Fibroblast of lung (primary cell): ENCODE measurements at regions not wholly inside any gene's neighbourhood (a gene's known extent, or its start where the extent isn't known, plus 50 kb on each side); places are given as distances from the start of the nearest gene placed in this dataset.

ENCODE experiments used
- DNase-seq, 2 donors: peaks; one replicate each; pipeline versions ENCODE4 v3.0.0 to v3.0.0-alpha.2; 2010; ENCODE audit warnings: low read depth in 2 of 2
- H2AFZ ChIP-seq: 2 replicates; pipeline ENCODE4 v1.5.1; 2012; ENCODE audit warnings: low read length, control low read depth, inconsistent platforms
- H3K27ac ChIP-seq: 2 replicates; pipeline ENCODE4 v1.5.1; 2011; ENCODE audit warnings: low read length, control low read depth; ENCODE audit not compliant: insufficient read depth
- H3K27me3 ChIP-seq: 2 replicates; pipeline ENCODE4 v1.5.1; 2011; ENCODE audit warnings: mild to moderate bottlenecking, low read length; ENCODE audit not compliant: control insufficient read depth, insufficient read depth
- H3K36me3 ChIP-seq: 2 replicates; pipeline ENCODE4 v1.5.1; 2011; ENCODE audit warnings: low read length; ENCODE audit not compliant: control insufficient read depth, insufficient read depth
- H3K4me1 ChIP-seq: 2 replicates; pipeline ENCODE4 v1.5.1; 2011; ENCODE audit warnings: low read length; ENCODE audit not compliant: control insufficient read depth, insufficient read depth; ENCODE audit errors: extremely low read depth
- H3K4me2 ChIP-seq: 2 replicates; pipeline ENCODE4 v1.5.1; 2011; ENCODE audit warnings: low read length, control low read depth; ENCODE audit not compliant: insufficient read depth; ENCODE audit errors: extremely low read depth
- H3K4me3 ChIP-seq, 4 experiments: fragments of 200-600 bp in 1 of 4; sonication (generic) in 1 of 4; replicated peaks in 1 of 4; 2 replicates each; pipeline ENCODE4 v1.5.1; 2011 to 2016; ENCODE audit warnings: low read length in 4 of 4, low read depth in 3 of 4, mild to moderate bottlenecking in 3 of 4, control low read depth in 2 of 4, inconsistent platforms in 1 of 4, mixed read lengths in 1 of 4; ENCODE audit not compliant: insufficient read depth in 1 of 4; ENCODE audit errors: control extremely low read depth in 1 of 4
- H3K79me2 ChIP-seq: 2 replicates; pipeline ENCODE4 v1.5.1; 2012; ENCODE audit warnings: mild to moderate bottlenecking, low read length, inconsistent platforms; ENCODE audit not compliant: control insufficient read depth, insufficient read depth
- H3K9ac ChIP-seq: 2 replicates; pipeline ENCODE4 v1.5.1; 2011; ENCODE audit warnings: mild to moderate bottlenecking, low read length, control low read depth; ENCODE audit not compliant: insufficient read depth
- H3K9me3 ChIP-seq: 2 replicates; pipeline ENCODE4 v1.5.1; 2012; ENCODE audit warnings: low read depth, low read length; ENCODE audit not compliant: control insufficient read depth, insufficient read depth
- H4K20me1 ChIP-seq: 2 replicates; pipeline ENCODE4 v1.5.1; 2011; ENCODE audit warnings: low read length; ENCODE audit not compliant: control insufficient read depth, insufficient read depth; ENCODE audit errors: extremely low read depth
- EZH2 ChIP-seq: IDR thresholded peaks from 2 replicates; pipeline ENCODE4 v1.5.1; 2012; ENCODE audit warnings: low read length, control low read depth, mild to moderate bottlenecking; ENCODE audit errors: missing control alignments
- TF ChIP-seq, protein P1 (sequence below), 2 donors: IDR thresholded peaks in 1 of 2; conservative IDR thresholded peaks in 1 of 2; 1 replicate in 1 of 2; 2 replicates in 1 of 2; pipeline ENCODE4 v1.5.1; 2011 to 2012; ENCODE audit warnings: low read length in 2 of 2, control low read depth in 1 of 2, inconsistent platforms in 1 of 2, low read depth in 1 of 2, mild to moderate bottlenecking in 1 of 2

DNA sequence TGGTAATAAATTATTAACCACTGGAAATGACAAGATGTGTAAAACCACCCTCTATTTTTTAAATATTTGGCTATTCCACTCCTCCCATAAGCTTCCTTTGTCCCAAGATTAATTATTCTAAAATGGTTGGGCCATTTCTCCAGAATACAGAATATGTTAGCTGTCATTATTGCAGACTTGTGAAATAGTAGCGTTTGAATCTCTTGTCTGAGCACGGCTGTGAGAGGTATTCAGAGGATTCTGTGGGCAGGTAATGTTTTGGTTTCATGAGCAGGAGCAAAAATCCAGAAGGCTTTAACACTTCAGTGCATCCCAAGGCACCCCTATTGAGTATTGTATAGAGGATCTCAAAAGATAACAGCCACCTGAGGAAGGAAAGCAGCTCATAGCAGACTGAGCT lies 256.0 kb downstream of the UQCRFS1 start:
- Histone ChIP-seq H3K27me3 (no peaks in the 10 kb centered on the region), H3K4me2 (no peak overlapping the region), H3K36me3 (no peaks in the 10 kb centered on the region), H3K4me3 (no peak overlapping the region), H3K4me1 (peaks cover 11% of the 10 kb centered on the region), H3K9me3 (no peaks in the 10 kb centered on the region), H3K9ac (no peak overlapping the region), H2AFZ (no peak overlapping the region), H3K27ac (no peak overlapping the region), H3K79me2 (no peaks in the 10 kb centered on the region), H4K20me1 (no peaks in the 10 kb centered on the region)
- TF ChIP-seq, protein P1, sequence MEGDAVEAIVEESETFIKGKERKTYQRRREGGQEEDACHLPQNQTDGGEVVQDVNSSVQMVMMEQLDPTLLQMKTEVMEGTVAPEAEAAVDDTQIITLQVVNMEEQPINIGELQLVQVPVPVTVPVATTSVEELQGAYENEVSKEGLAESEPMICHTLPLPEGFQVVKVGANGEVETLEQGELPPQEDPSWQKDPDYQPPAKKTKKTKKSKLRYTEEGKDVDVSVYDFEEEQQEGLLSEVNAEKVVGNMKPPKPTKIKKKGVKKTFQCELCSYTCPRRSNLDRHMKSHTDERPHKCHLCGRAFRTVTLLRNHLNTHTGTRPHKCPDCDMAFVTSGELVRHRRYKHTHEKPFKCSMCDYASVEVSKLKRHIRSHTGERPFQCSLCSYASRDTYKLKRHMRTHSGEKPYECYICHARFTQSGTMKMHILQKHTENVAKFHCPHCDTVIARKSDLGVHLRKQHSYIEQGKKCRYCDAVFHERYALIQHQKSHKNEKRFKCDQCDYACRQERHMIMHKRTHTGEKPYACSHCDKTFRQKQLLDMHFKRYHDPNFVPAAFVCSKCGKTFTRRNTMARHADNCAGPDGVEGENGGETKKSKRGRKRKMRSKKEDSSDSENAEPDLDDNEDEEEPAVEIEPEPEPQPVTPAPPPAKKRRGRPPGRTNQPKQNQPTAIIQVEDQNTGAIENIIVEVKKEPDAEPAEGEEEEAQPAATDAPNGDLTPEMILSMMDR (conservative IDR thresholded peaks at IDR 0.05 in 1 of 2, IDR thresholded peaks at IDR 0.05 in 1 of 2; ENCODE audit: low read depth in 1 of 2, low read length in 2 of 2), result no peak
- TF ChIP-seq EZH2, result no peak
- no peak for DNase-seq

DNA sequence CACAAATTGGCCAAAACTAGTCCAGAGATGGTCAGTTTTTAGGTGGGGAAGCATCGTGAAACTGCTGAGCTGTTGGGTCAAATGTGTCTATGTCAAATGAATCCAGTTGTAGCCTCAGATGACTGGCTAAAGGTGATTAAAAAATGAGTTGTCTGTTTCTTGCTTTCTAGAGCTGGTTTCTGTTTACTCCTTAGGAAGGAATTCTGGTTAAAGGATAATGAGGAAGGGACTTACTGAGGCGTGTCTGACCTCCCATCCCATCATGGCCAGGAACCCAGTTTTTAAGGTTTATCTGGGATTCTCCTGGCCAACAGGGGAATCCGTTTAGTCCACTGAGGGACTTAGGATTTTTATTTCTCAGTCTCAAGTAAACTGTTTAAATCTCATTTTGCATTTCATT lies 256.5 kb downstream of the UQCRFS1 start:
- Histone ChIP-seq H4K20me1 (no peaks in the 10 kb centered on the region), H3K4me1 (peaks cover 11% of the 10 kb centered on the region), H3K27me3 (no peaks in the 10 kb centered on the region), H3K27ac (no peak overlapping the region), H3K4me2 (no peak overlapping the region), H3K9ac (no peak overlapping the region), H2AFZ (no peak overlapping the region), H3K4me3 (no peak overlapping the region), H3K9me3 (no peaks in the 10 kb centered on the region), H3K79me2 (no peaks in the 10 kb centered on the region), H3K36me3 (no peaks in the 10 kb centered on the region)
- DNase-seq, result no peak
- TF ChIP-seq EZH2, result no peak
- TF ChIP-seq, protein P1 (conservative IDR thresholded peaks at IDR 0.05 in 1 of 2, IDR thresholded peaks at IDR 0.05 in 1 of 2; ENCODE audit: low read depth in 1 of 2, low read length in 2 of 2), result no peak

DNA sequence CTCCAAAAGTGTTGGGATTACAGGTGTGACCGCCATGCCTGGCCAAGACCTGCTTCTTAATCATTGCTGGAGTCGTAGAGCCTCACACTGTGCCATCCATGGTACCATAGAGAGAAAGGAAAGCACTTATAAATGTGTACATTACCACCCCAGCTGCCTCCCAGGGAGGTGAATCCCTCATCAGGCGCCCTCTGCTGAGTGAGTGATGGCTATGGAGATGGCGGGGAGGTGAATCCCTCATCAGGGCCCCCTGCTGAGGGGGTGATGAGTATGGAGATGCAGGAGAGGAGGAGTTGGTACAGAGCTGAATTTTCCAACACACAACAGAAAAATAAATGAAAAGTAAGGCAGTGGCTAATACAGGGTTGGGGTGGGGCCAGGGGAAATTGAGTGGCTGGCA lies 263.4 kb downstream of the UQCRFS1 start:
- H3K4me1 ChIP-seq, result no peaks in the 10 kb centered on the region
- H3K27me3 ChIP-seq, result no peaks in the 10 kb centered on the region
- no peak overlapping the region for H3K4me3 ChIP-seq
- no peaks in the 10 kb centered on the region for H3K36me3 ChIP-seq
- H2AFZ ChIP-seq, result no peak overlapping the region
- H3K79me2 ChIP-seq, result no peaks in the 10 kb centered on the region
- no peak for DNase-seq
- H3K4me2 ChIP-seq, result no peak overlapping the region
- H3K9ac ChIP-seq, result no peak overlapping the region
- TF ChIP-seq, protein P1 (conservative IDR thresholded peaks at IDR 0.05 in 1 of 2, IDR thresholded peaks at IDR 0.05 in 1 of 2; ENCODE audit: low read depth in 1 of 2, low read length in 2 of 2), result no peak
- no peak for TF ChIP-seq EZH2
- H4K20me1 ChIP-seq, result no peaks in the 10 kb centered on the region
- no peaks in the 10 kb centered on the region for H3K9me3 ChIP-seq
- no peak overlapping the region for H3K27ac ChIP-seq
